A673 (cell line): ENCODE measurements at regions not wholly inside any gene's neighbourhood (a gene's known extent, or its start where the extent isn't known, plus 50 kb on each side); places are given as distances from the start of the nearest gene placed in this dataset.

Experiments used
- EZH2 ChIP-seq: fragments of 200-600 bp; sonication (generic); IDR thresholded peaks from 2 replicates; pipeline ENCODE4 v1.6.1; 2017; ENCODE audit warnings: borderline replicate concordance, low read depth, mild to moderate bottlenecking, mixed read lengths, antibody characterized with exemption, low read length; ENCODE audit not compliant: poor library complexity, severe bottlenecking
- TF ChIP-seq, protein P1 (sequence below): fragments of 300-800, 200-600 bp; sonication (generic); conservative IDR thresholded peaks from 2 replicates; pipeline ENCODE4 v1.5.1; 2017; ENCODE audit warnings: low read depth, mild to moderate bottlenecking, antibody characterized with exemption, low read length, moderate library complexity, mixed read lengths

DNA sequence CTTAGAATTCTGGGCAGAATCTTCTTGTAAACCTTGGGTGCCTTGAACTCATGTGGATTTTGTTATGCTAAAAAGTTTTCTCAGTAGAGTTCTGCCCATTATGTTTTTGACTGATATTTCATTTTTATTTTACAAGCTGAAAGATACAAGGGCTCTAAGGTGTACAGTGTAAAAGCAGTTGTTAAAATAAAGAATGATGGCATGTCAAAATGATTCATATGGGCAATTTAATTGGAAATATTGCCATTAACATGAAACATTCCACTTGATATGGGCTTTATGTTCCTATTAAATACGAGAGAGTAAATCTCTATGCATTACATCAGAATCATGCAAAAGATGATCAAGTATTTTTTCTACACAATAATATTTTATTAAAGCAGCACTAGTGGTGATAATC is 295.1 kb upstream of the ATP2B1 start:
- TF ChIP-seq, protein P1, sequence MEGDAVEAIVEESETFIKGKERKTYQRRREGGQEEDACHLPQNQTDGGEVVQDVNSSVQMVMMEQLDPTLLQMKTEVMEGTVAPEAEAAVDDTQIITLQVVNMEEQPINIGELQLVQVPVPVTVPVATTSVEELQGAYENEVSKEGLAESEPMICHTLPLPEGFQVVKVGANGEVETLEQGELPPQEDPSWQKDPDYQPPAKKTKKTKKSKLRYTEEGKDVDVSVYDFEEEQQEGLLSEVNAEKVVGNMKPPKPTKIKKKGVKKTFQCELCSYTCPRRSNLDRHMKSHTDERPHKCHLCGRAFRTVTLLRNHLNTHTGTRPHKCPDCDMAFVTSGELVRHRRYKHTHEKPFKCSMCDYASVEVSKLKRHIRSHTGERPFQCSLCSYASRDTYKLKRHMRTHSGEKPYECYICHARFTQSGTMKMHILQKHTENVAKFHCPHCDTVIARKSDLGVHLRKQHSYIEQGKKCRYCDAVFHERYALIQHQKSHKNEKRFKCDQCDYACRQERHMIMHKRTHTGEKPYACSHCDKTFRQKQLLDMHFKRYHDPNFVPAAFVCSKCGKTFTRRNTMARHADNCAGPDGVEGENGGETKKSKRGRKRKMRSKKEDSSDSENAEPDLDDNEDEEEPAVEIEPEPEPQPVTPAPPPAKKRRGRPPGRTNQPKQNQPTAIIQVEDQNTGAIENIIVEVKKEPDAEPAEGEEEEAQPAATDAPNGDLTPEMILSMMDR = no peak
- TF ChIP-seq EZH2 = no peak
